Endothelial cell (in vitro differentiated cells): ENCODE measurements at regions not wholly inside any gene's neighbourhood (a gene's known extent, or its start where the extent isn't known, plus 50 kb on each side); places are given as distances from the start of the nearest gene placed in this dataset.

ENCODE experiments used
- DNase-seq: peaks from one replicate; pipeline ENCODE4 v3.0.0; 2021; ENCODE audit warnings: low spot score
- H3K27ac Mint-ChIP-seq: one replicate; pipeline ENCODE4 v1.8.0; 2021; ENCODE audit warnings: mixed read lengths, inconsistent platforms; ENCODE audit not compliant: unreplicated experiment
- H3K27me3 Mint-ChIP-seq: one replicate; pipeline ENCODE4 v1.8.0; 2021; ENCODE audit warnings: mild to moderate bottlenecking, moderate library complexity, mixed read lengths, inconsistent platforms; ENCODE audit not compliant: unreplicated experiment
- H3K36me3 Mint-ChIP-seq: one replicate; pipeline ENCODE4 v1.8.0; 2021; ENCODE audit warnings: mild to moderate bottlenecking, low read depth, mixed read lengths, inconsistent platforms; ENCODE audit not compliant: unreplicated experiment
- H3K4me1 Mint-ChIP-seq: one replicate; pipeline ENCODE4 v1.8.0; 2021; ENCODE audit warnings: mild to moderate bottlenecking, mixed read lengths, inconsistent platforms; ENCODE audit not compliant: unreplicated experiment
- H3K4me3 Mint-ChIP-seq: one replicate; pipeline ENCODE4 v1.8.0; 2021; ENCODE audit warnings: mild to moderate bottlenecking, mixed read lengths, inconsistent platforms; ENCODE audit not compliant: unreplicated experiment
- H3K9me3 Mint-ChIP-seq: one replicate; pipeline ENCODE4 v1.8.0; 2021; ENCODE audit warnings: mixed read lengths, inconsistent platforms; ENCODE audit not compliant: unreplicated experiment
- TF ChIP-seq, protein P1 (sequence below): fragments of 200-600 bp; sonication (generic); IDR thresholded peaks from one replicate; pipeline ENCODE4 v1.5.0; 2021; ENCODE audit warnings: antibody characterized with exemption; ENCODE audit not compliant: unreplicated experiment

GRCh38 chr3:189082666-189083427 is 88.9 kb upstream of the TPRG1 start:
- Mint-ChIP-seq H3K27me3 (no peaks in the 10 kb centered on the region), H3K27ac (no peak overlapping the region), H3K9me3 (no peaks in the 10 kb centered on the region), H3K4me3 (no peak overlapping the region), H3K4me1 (no peaks in the 10 kb centered on the region), H3K36me3 (no peaks in the 10 kb centered on the region)
- no peak for DNase-seq
- TF ChIP-seq, protein P1, sequence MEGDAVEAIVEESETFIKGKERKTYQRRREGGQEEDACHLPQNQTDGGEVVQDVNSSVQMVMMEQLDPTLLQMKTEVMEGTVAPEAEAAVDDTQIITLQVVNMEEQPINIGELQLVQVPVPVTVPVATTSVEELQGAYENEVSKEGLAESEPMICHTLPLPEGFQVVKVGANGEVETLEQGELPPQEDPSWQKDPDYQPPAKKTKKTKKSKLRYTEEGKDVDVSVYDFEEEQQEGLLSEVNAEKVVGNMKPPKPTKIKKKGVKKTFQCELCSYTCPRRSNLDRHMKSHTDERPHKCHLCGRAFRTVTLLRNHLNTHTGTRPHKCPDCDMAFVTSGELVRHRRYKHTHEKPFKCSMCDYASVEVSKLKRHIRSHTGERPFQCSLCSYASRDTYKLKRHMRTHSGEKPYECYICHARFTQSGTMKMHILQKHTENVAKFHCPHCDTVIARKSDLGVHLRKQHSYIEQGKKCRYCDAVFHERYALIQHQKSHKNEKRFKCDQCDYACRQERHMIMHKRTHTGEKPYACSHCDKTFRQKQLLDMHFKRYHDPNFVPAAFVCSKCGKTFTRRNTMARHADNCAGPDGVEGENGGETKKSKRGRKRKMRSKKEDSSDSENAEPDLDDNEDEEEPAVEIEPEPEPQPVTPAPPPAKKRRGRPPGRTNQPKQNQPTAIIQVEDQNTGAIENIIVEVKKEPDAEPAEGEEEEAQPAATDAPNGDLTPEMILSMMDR, result no peak

DNA sequence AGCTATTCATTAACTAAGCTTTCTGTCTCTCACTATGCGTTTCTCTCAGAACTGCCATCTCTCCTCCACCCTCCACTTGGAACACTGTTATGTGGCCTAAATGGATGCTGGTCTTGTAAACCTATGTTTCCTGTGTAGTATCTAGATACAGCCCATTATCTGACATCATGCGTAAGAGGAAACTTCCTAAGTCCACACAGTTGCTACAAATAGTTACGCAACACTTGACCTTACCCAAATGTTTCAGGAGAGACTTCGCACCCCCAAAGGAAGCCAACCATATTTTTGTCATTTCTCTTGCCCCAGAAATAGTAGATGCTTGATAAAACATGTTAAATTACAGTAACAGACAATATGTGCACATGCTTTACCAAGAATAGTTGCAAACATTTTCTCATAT is 87.2 kb upstream of the TPRG1 start:
- Mint-ChIP-seq H3K4me1 (no peaks in the 10 kb centered on the region), H3K36me3 (no peaks in the 10 kb centered on the region), H3K4me3 (no peak overlapping the region), H3K9me3 (no peaks in the 10 kb centered on the region), H3K27ac (no peak overlapping the region), H3K27me3 (no peaks in the 10 kb centered on the region)
- TF ChIP-seq, protein P1, result no peak
- no peak for DNase-seq

- H3K27me3 Mint-ChIP-seq, result no peaks in the 10 kb centered on the region
- no peak overlapping the region for H3K4me3 Mint-ChIP-seq
These were observed 79.2 kb upstream of the TPRG1 start for GRCh38 chr3:189092547-189092946.

GRCh38 chr3:189094539-189094938 is 77.2 kb upstream of the TPRG1 start:
- Mint-ChIP-seq H3K4me1 (peaks cover 7% of the 10 kb centered on the region), H3K4me3 (no peak overlapping the region)
- TF ChIP-seq, protein P1, result no peak

More at GRCh38 chr3:189092547-189092946, 79.2 kb upstream of the TPRG1 start:
- no peaks in the 10 kb centered on the region for H3K9me3 Mint-ChIP-seq
- H3K27ac Mint-ChIP-seq, result no peak overlapping the region
- no peaks in the 10 kb centered on the region for H3K36me3 Mint-ChIP-seq
- H3K4me1 Mint-ChIP-seq, result no peaks in the 10 kb centered on the region
- TF ChIP-seq, protein P1, result no peak
- no peak for DNase-seq

DNA sequence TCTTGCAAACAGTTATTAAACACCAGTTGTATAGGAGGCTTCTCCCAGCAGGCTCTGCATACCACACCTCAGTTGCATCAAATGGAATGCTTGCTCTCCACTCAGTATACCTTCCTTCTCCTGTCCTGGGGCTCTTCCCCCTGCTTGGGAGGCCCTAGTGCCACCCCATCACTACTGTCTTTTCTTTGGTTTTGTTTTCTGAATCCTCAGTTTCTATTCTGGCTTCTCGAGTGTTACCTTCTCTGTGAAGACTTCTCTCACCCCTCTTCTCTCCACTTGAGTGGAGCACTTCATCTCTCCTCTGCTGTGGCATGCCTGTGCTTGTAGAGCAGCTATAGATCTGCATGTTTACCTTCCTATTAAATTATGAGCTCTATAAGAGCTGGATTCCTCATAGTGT is 75.7 kb upstream of the TPRG1 start:
- no peak for DNase-seq
- no peak overlapping the region for H3K4me3 Mint-ChIP-seq
- TF ChIP-seq, protein P1, result no peak
- H3K27me3 Mint-ChIP-seq, result no peaks in the 10 kb centered on the region
- no peak overlapping the region for H3K27ac Mint-ChIP-seq
- no peaks in the 10 kb centered on the region for H3K36me3 Mint-ChIP-seq
- no peaks in the 10 kb centered on the region for H3K9me3 Mint-ChIP-seq
- H3K4me1 Mint-ChIP-seq, result peaks cover 7% of the 10 kb centered on the region

More at GRCh38 chr3:189094539-189094938, 77.2 kb upstream of the TPRG1 start:
- no peak overlapping the region for H3K27ac Mint-ChIP-seq
- no peaks in the 10 kb centered on the region for H3K36me3 Mint-ChIP-seq
- no peak for DNase-seq
- no peaks in the 10 kb centered on the region for H3K9me3 Mint-ChIP-seq
- no peaks in the 10 kb centered on the region for H3K27me3 Mint-ChIP-seq
